ENCODE measurements at regions not wholly inside any gene's neighbourhood (a gene's known extent, or its start where the extent isn't known, plus 50 kb on each side); places are given as distances from the start of the nearest gene placed in this dataset.

DNA sequence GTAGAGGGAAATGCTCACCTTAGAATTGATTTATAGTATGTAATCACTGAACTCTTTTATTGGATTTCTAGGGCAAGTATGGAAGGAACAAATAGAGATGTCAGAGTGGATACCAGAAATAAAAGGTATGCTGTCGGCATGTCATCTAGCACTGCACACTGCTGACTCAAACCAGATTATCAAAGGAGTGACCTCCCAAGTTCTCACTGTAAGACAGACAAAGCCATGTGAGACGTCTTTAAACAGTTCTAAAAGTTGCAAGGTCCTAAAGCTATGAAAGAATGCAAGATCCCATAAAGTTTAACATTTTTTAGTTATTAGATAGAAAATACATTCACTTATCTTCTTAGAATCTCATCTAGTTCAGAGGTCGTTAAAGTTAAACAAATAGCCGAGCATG lies 70.0 kb upstream of the CPM start:
- TF ChIP-seq, protein P1, sequence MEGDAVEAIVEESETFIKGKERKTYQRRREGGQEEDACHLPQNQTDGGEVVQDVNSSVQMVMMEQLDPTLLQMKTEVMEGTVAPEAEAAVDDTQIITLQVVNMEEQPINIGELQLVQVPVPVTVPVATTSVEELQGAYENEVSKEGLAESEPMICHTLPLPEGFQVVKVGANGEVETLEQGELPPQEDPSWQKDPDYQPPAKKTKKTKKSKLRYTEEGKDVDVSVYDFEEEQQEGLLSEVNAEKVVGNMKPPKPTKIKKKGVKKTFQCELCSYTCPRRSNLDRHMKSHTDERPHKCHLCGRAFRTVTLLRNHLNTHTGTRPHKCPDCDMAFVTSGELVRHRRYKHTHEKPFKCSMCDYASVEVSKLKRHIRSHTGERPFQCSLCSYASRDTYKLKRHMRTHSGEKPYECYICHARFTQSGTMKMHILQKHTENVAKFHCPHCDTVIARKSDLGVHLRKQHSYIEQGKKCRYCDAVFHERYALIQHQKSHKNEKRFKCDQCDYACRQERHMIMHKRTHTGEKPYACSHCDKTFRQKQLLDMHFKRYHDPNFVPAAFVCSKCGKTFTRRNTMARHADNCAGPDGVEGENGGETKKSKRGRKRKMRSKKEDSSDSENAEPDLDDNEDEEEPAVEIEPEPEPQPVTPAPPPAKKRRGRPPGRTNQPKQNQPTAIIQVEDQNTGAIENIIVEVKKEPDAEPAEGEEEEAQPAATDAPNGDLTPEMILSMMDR (IDR thresholded peaks at IDR 0.05): no peak
- no peak for ATAC-seq

DNA sequence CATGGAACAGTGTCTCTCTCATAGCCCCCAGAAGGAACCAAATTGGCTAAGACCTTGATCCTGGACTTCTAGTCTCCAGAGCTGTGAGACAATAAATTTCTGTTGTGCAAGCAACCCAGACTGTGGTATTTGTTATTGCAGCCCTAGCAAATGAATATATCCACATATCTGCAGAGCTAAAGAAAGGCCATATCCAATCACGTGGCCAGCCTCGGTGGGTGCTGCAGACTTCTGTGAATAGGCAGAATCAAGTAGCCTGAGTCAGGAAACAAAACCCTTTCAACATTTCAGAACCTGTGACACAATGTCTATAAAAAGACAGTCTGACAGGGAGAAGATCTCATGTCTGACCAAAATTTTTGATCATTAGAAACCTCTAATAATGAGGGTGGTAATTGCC lies 71.0 kb upstream of the CPM start:
- intact Hi-C loops (cut with DNase I): no loop called here
- H3K9me3 ChIP-seq: no peaks in the 10 kb centered on the region
- no peaks in the 10 kb centered on the region for H3K36me3 ChIP-seq
- no peak overlapping the region for H3K4me3 ChIP-seq
- no peak overlapping the region for H3K27ac ChIP-seq
- ATAC-seq (no peak), DNase-seq (no peak)
- no peaks in the 10 kb centered on the region for H3K27me3 ChIP-seq (ENCODE audit: low read depth)
- H3K4me1 ChIP-seq: peaks cover 24% of the 10 kb centered on the region
- TF ChIP-seq, protein P1 (IDR thresholded peaks at IDR 0.05): no peak

More for the DNA sequence above, 70.0 kb upstream of the CPM start:
- H3K27ac ChIP-seq: no peak overlapping the region
- no peak for DNase-seq
- no peaks in the 10 kb centered on the region for H3K9me3 ChIP-seq
- intact Hi-C loops (cut with DNase I): no loop called here
- no peaks in the 10 kb centered on the region for H3K36me3 ChIP-seq
- H3K4me1 ChIP-seq: peaks cover 14% of the 10 kb centered on the region
- no peak overlapping the region for H3K4me3 ChIP-seq
- H3K27me3 ChIP-seq (ENCODE audit: low read depth): no peaks in the 10 kb centered on the region

DNA sequence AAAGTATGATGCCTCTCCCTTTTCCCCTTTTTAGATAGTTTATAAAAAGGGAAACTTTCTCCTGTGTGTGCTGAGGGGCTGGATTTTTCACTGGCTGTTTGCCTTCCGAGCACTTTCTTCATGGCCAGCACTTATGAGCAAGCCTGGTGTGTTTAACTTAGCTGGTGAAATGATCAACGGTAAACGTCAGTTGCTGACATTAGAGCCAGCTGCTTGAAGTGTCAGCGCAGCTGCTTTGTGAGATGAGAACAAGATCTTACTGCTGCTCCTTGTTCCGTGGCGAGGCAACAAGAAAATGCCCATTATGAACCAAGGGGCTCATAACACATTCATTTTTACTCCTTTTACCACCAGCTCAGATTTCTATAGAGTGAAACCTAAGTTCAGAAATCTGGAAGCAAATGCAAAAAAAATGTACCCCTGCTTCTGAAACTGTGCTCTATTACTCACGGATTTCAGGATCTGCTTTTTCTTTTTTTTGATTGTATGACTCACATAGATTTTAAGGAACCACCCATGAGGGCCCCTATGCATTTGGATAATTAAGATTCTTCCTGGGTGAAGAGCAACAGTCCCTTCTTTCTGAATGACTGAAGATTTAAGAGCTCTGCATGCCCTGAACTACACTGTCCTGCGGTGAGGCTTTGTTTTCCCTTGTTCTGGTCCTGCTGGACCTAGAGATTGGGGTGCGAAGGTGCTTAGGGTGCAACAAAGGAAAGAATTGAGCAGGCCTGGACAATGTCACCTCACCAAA lies 74.3 kb upstream of the CPM start:
- ATAC-seq (peak; percentile 65 to 84), DNase-seq (no peak)
- H3K36me3 ChIP-seq: no peaks in the 10 kb centered on the region
- no peaks in the 10 kb centered on the region for H3K9me3 ChIP-seq
- peak overlapping the region; percentile 61 for H3K27ac ChIP-seq
- H3K4me1 ChIP-seq: peaks cover 26% of the 10 kb centered on the region
- TF ChIP-seq, protein P1 (IDR thresholded peaks at IDR 0.05): no peak
- H3K4me3 ChIP-seq: no peak overlapping the region
- H3K27me3 ChIP-seq (ENCODE audit: low read depth): no peaks in the 10 kb centered on the region
- intact Hi-C loops (cut with DNase I): no loop called here

DNA sequence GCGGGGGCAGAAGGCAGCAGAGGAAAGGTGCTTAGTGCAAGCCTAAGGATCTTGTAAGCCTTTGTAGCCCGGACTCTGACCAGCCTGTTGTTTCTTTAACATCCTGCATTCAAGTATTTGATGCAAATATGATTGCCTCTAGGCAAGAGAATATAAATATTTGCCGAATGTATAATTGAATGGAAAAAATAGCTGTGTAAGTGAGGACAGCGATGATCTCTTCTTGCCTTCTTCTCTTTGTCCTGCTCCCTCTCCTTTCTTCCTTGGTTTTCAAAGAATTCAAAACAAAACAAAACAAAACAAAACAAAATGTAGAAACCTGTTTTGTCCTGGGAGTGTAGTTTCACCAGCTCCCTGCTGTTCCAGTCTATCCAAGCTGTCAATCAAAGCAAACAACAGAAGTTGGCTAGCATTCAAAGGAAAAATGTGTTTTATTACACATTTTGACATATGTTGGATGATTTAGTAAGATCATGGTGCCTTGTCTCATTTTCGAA lies 74.9 kb upstream of the CPM start:
- Histone ChIP-seq H3K36me3 (no peaks in the 10 kb centered on the region), H3K9me3 (no peaks in the 10 kb centered on the region), H3K27ac (peak overlapping the region; percentile 61), H3K4me1 (peaks cover 26% of the 10 kb centered on the region), H3K4me3 (no peak overlapping the region), H3K27me3 (ENCODE audit: low read depth) (no peaks in the 10 kb centered on the region)
- TF ChIP-seq, protein P1 (IDR thresholded peaks at IDR 0.05): no peak
- intact Hi-C loops (cut with DNase I): no loop called here
- peak in 1 of 2 donors; percentile 5 for ATAC-seq
- DNase-seq: no peak

DNA sequence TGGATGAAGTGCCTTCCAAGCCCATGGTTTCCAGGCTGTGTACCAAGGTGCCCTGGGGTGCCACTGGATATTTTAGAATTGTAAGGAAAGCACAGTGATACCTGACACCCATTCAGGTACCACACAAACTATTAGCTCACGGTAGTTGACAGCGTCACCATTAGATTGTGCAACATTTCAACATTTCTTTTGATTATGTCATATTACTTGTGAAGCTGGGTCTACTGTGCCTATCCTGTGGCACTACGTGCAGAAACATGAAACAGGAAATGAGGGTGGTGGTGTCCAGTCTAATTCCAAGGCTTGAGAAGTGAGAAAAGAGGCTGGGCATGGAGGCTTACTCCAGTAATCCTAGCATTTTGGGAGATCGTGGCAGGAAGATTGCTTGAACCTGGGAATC lies 75.5 kb upstream of the CPM start:
- H3K36me3 ChIP-seq: no peaks in the 10 kb centered on the region
- intact Hi-C loops (cut with DNase I): no loop called here
- peaks cover 26% of the 10 kb centered on the region for H3K4me1 ChIP-seq
- TF ChIP-seq, protein P1 (IDR thresholded peaks at IDR 0.05): no peak
- peak overlapping the region; percentile 61 for H3K27ac ChIP-seq
- ATAC-seq: peak; percentile 69 to 84
- no peak overlapping the region for H3K4me3 ChIP-seq
- DNase-seq: no peak
- H3K9me3 ChIP-seq: no peaks in the 10 kb centered on the region
- H3K27me3 ChIP-seq (ENCODE audit: low read depth): no peaks in the 10 kb centered on the region
